HEK293 (cell line): ENCODE measurements at regions not wholly inside any gene's neighbourhood (a gene's known extent, or its start where the extent isn't known, plus 50 kb on each side); places are given as distances from the start of the nearest gene placed in this dataset.

Experiments used
- CTCF ChIA-PET: fragments of 350-600 bp; formaldehyde crosslinking; extraction: SDS; loops from one replicate; lab custom pipeline; 2021; ENCODE audit warnings: antibody characterized with exemption; lab: Yijun Ruan, JAX
- POLR2A ChIA-PET: fragments of 300-600 bp; formaldehyde crosslinking; extraction: SDS; loops from one replicate; lab custom pipeline; 2020; ENCODE audit warnings: antibody characterized with exemption, inconsistent platforms; lab: Yijun Ruan, JAX
- H3K27ac ChIP-seq: fragments of 200-500 bp; sonication (Bioruptor generic); 2 replicates; pipeline ENCODE4 v1.5.1; 2014; ENCODE audit warnings: low read depth, low read length, control low read depth, inconsistent platforms; ENCODE audit errors: extremely low read depth
- H3K36me3 ChIP-seq, 2 experiments: fragments of 200-500 bp in 1 of 2; sonication (Bioruptor generic) in 1 of 2; 1 replicate in 1 of 2; 2 replicates in 1 of 2; pipeline ENCODE4 v1.5.1; 2014 to 2017; ENCODE audit warnings: inconsistent platforms in 2 of 2, low read length in 2 of 2; ENCODE audit not compliant: control insufficient read depth in 2 of 2, insufficient read depth in 1 of 2
- H3K4me1 ChIP-seq: fragments of 200-500 bp; sonication (Bioruptor generic); 2 replicates; pipeline ENCODE4 v1.5.1; 2014; ENCODE audit warnings: mild to moderate bottlenecking, low read length, inconsistent platforms; ENCODE audit not compliant: control insufficient read depth, insufficient read depth
- H3K4me3 ChIP-seq: 2 replicates; pipeline ENCODE4 v1.5.1; 2011; ENCODE audit warnings: low read depth, mild to moderate bottlenecking, control low read depth, low read length, moderate library complexity
- H3K9me3 ChIP-seq: fragments of 200-500 bp; sonication (Bioruptor generic); 2 replicates; pipeline ENCODE4 v1.5.1; 2014; ENCODE audit warnings: low read depth, low read length, inconsistent platforms; ENCODE audit not compliant: control insufficient read depth, insufficient read depth
- EGR2 ChIP-seq: fragments of 450-650 bp; formaldehyde crosslinking; IDR thresholded peaks from 2 replicates; pipeline ENCODE4 v1.5.1; 2016; ENCODE audit warnings: low read depth, missing biosample characterization, missing genetic modification characterization
- RBAK ChIP-seq: fragments of 450-650 bp; formaldehyde crosslinking; IDR thresholded peaks from 2 replicates; pipeline ENCODE4 v1.5.1; 2016; ENCODE audit warnings: missing biosample characterization, missing genetic modification characterization
- SP2 ChIP-seq: fragments of 450-650 bp; formaldehyde crosslinking; IDR thresholded peaks from 2 replicates; pipeline ENCODE4 v1.5.1; 2016; ENCODE audit warnings: missing biosample characterization, missing genetic modification characterization
- WT1 ChIP-seq: fragments of 450-650 bp; formaldehyde crosslinking; IDR thresholded peaks from 2 replicates; pipeline ENCODE4 v1.5.1; 2016; ENCODE audit warnings: missing biosample characterization, missing genetic modification characterization
- YY2 ChIP-seq: fragments of 450-650 bp; formaldehyde crosslinking; IDR thresholded peaks from 2 replicates; pipeline ENCODE4 v1.5.1; 2016; ENCODE audit warnings: missing biosample characterization, missing genetic modification characterization
- ZBTB26 ChIP-seq: fragments of 450-650 bp; formaldehyde crosslinking; optimal IDR thresholded peaks from 2 replicates; pipeline ENCODE3; 2016; ENCODE audit warnings: missing biosample characterization, mild to moderate bottlenecking, missing genetic modification characterization
- ZBTB48 ChIP-seq: fragments of 450-650 bp; formaldehyde crosslinking; IDR thresholded peaks from 2 replicates; pipeline ENCODE4 v1.5.1; 2016; ENCODE audit warnings: missing biosample characterization, missing genetic modification characterization
- ZFHX2 ChIP-seq: fragments of 450-650 bp; formaldehyde crosslinking; conservative IDR thresholded peaks from 2 replicates; pipeline ENCODE4 v1.5.1; 2016; ENCODE audit warnings: missing biosample characterization, missing genetic modification characterization
- ZFP3 ChIP-seq: fragments of 450-650 bp; formaldehyde crosslinking; IDR thresholded peaks from 2 replicates; pipeline ENCODE4 v1.5.1; 2016; ENCODE audit warnings: low read depth, missing biosample characterization, missing genetic modification characterization
- ZNF155 ChIP-seq: fragments of 450-650 bp; formaldehyde crosslinking; IDR thresholded peaks from 2 replicates; pipeline ENCODE4 v1.5.1; 2016; ENCODE audit warnings: missing biosample characterization, missing genetic modification characterization
- ZNF223 ChIP-seq: fragments of 450-650 bp; formaldehyde crosslinking; IDR thresholded peaks from 2 replicates; pipeline ENCODE4 v1.5.1; 2016; ENCODE audit warnings: missing biosample characterization, missing genetic modification characterization
- ZNF366 ChIP-seq: fragments of 450-650 bp; formaldehyde crosslinking; conservative IDR thresholded peaks from 2 replicates; pipeline ENCODE4 v1.5.1; 2016; ENCODE audit warnings: missing biosample characterization, missing genetic modification characterization
- ZNF423 ChIP-seq: fragments of 450-650 bp; formaldehyde crosslinking; IDR thresholded peaks from 2 replicates; pipeline ENCODE4 v1.5.1; 2016; ENCODE audit warnings: missing biosample characterization, missing genetic modification characterization
- ZNF473 ChIP-seq: fragments of 450-650 bp; formaldehyde crosslinking; IDR thresholded peaks from 2 replicates; pipeline ENCODE4 v1.5.1; 2017; ENCODE audit warnings: missing biosample characterization, missing genetic modification characterization
- ZNF585B ChIP-seq: fragments of 450-650 bp; formaldehyde crosslinking; IDR thresholded peaks from 2 replicates; pipeline ENCODE4 v1.5.1; 2016; ENCODE audit warnings: missing biosample characterization, missing genetic modification characterization
- ZNF704 ChIP-seq: fragments of 450-650 bp; formaldehyde crosslinking; IDR thresholded peaks from 2 replicates; pipeline ENCODE4 v1.5.1; 2016; ENCODE audit warnings: missing biosample characterization, missing genetic modification characterization
- ZNF747 ChIP-seq: fragments of 450-650 bp; formaldehyde crosslinking; IDR thresholded peaks from 2 replicates; pipeline ENCODE4 v1.5.1; 2016; ENCODE audit warnings: missing biosample characterization, missing genetic modification characterization
- ZNF785 ChIP-seq: fragments of 450-650 bp; formaldehyde crosslinking; IDR thresholded peaks from 2 replicates; pipeline ENCODE4 v1.5.1; 2016; ENCODE audit warnings: missing biosample characterization, missing genetic modification characterization
- ZNF830 ChIP-seq: fragments of 450-650 bp; IDR thresholded peaks from 2 replicates; pipeline ENCODE4 v1.5.0; 2018; ENCODE audit warnings: missing biosample characterization, missing genetic modification characterization, low read depth, mild to moderate bottlenecking, moderate library complexity
- ZNF843 ChIP-seq: fragments of 450-650 bp; formaldehyde crosslinking; IDR thresholded peaks from 2 replicates; pipeline ENCODE4 v1.5.1; 2016; ENCODE audit warnings: missing biosample characterization, missing genetic modification characterization
- ZSCAN5A ChIP-seq: fragments of 450-650 bp; formaldehyde crosslinking; IDR thresholded peaks from 2 replicates; pipeline ENCODE4 v1.5.1; 2016; ENCODE audit warnings: missing biosample characterization, missing genetic modification characterization

- TF ChIP-seq YY2 (tag by site-specific recombination) (no peak), ZNF704 (tag by site-specific recombination) (no peak), RBAK (tag by site-specific recombination) (no peak), ZBTB26 (tag by site-specific recombination) (no peak), ZNF843 (tag by site-specific recombination) (no peak), ZNF473 (no peak), ZNF585B (no peak), ZNF423 (tag by site-specific recombination) (no peak)
- H3K36me3 ChIP-seq, result no peaks in the 10 kb centered on the region
- no peaks in the 10 kb centered on the region for H3K4me1 ChIP-seq
- no peak overlapping the region for H3K27ac ChIP-seq
- H3K9me3 ChIP-seq, result no peaks in the 10 kb centered on the region
- no peak overlapping the region for H3K4me3 ChIP-seq
- POLR2A ChIA-PET, result no interaction called here
- CTCF ChIA-PET, result interaction anchor here (1.0 to 2.2 kb wide), 4 partner anchors 9 to 97 kb away, joined by 3 to 15 read pairs (median 4); no protein-coding TSS in a partner anchor
Measured at GRCh38 chr3:188944108-188944507, 227.7 kb upstream of the TPRG1 start.

GRCh38 chr3:188946351-188947240, 225.2 kb upstream of the TPRG1 start:
- H3K36me3 ChIP-seq, result no peaks in the 10 kb centered on the region
- no peak for TF ChIP-seq SP2
- TF ChIP-seq ZFHX2 (tag by site-specific recombination), result peak; percentile 50
- TF ChIP-seq, all 188 proteins: peak for 1
- ChIA-PET CTCF (interaction anchor here (0.7 to 1.0 kb wide), 2 partner anchors 67 to 547 kb away, joined by 3 read pairs; no protein-coding TSS in a partner anchor), POLR2A (interaction anchor here (1.7 kb wide), 1 partner anchor 1201 kb away, joined by 15 read pairs; the partner anchor contains the start of gene BCL6)
- H3K27ac ChIP-seq, result no peak overlapping the region; the same call in 1 of the 2 replicates
- H3K4me1 ChIP-seq, result no peaks in the 10 kb centered on the region
- H3K4me3 ChIP-seq, result no peak overlapping the region
- no peaks in the 10 kb centered on the region for H3K9me3 ChIP-seq

GRCh38 chr3:188947401-188948280, 224.1 kb upstream of the TPRG1 start:
- peak overlapping the region; percentile 55 for H3K4me3 ChIP-seq
- ChIA-PET CTCF (interaction anchor here (0.7 to 1.1 kb wide), 4 partner anchors 68 to 1207 kb away, joined by 3 to 4 read pairs (median 3); no protein-coding TSS in a partner anchor), POLR2A (interaction anchor here (0.9 to 1.7 kb wide), 2 partner anchors 1202 to 1209 kb away, joined by 3 to 15 read pairs; partner anchors contain the start of gene BCL6)
- TF ChIP-seq ZNF155 (tag by site-specific recombination), result no peak
- no peak for TF ChIP-seq ZNF830
- TF ChIP-seq ZNF223 (tag by site-specific recombination), result no peak
- no peak for TF ChIP-seq ZNF747
- 0 out of 2 replicates have a peak, but pooled peaks have one; percentile 17 for TF ChIP-seq ZBTB48
- no peak for TF ChIP-seq ZSCAN5A (tag by site-specific recombination)
- no peak for TF ChIP-seq EGR2
- TF ChIP-seq ZNF785, result no peak
- no peak for TF ChIP-seq ZFP3 (tag by site-specific recombination)
- peak; percentile 64 for TF ChIP-seq ZNF366 (tag by site-specific recombination)
- TF ChIP-seq WT1 (tag by site-specific recombination), result peak; percentile 65
- TF ChIP-seq ZNF423 (tag by site-specific recombination), result no peak

More at GRCh38 chr3:188947401-188948280, 224.1 kb upstream of the TPRG1 start:
- Histone ChIP-seq H3K27ac (peak overlapping the region; percentile 70), H3K4me1 (no peaks in the 10 kb centered on the region), H3K36me3 (no peaks in the 10 kb centered on the region), H3K9me3 (no peaks in the 10 kb centered on the region)
